Retinal pigment epithelial cell (primary cell): ENCODE measurements at regions not wholly inside any gene's neighbourhood (a gene's known extent, or its start where the extent isn't known, plus 50 kb on each side); places are given as distances from the start of the nearest gene placed in this dataset.

Experiments used
- DNase-seq: peaks from one replicate; pipeline ENCODE4 v3.0.0-alpha.2; 2010; ENCODE audit warnings: low read depth
- H3K4me3 ChIP-seq: 2 replicates; pipeline ENCODE4 v1.5.1; 2011; ENCODE audit warnings: mild to moderate bottlenecking, low read length, control low read depth, moderate library complexity
- CTCF ChIP-seq: conservative IDR thresholded peaks from 2 replicates; pipeline ENCODE4 v1.5.1; 2011; ENCODE audit warnings: low read depth, low read length, control low read depth, inconsistent platforms

- no peak for TF ChIP-seq CTCF
- DNase-seq = no peak
- no peak overlapping the region for H3K4me3 ChIP-seq
Observed at GRCh38 chr15:69535998-69536397, 83.4 kb downstream of the RPLP1 start.

GRCh38 chr15:69536726-69537512 is 84.3 kb downstream of the RPLP1 start:
- TF ChIP-seq CTCF = no peak
- DNase-seq = no peak

GRCh38 chr15:69537901-69538300 is 85.3 kb downstream of the RPLP1 start:
- no peak overlapping the region for H3K4me3 ChIP-seq
- no peak for TF ChIP-seq CTCF
- DNase-seq = no peak

More at GRCh38 chr15:69536726-69537512, 84.3 kb downstream of the RPLP1 start:
- H3K4me3 ChIP-seq = no peak overlapping the region

GRCh38 chr15:69538379-69538778 is 85.8 kb downstream of the RPLP1 start:
- TF ChIP-seq CTCF = no peak
- DNase-seq = no peak
- no peak overlapping the region for H3K4me3 ChIP-seq

GRCh38 chr15:69539345-69539744 is 86.7 kb downstream of the RPLP1 start:
- H3K4me3 ChIP-seq = no peak overlapping the region
- no peak for DNase-seq
- TF ChIP-seq CTCF = no peak

DNA sequence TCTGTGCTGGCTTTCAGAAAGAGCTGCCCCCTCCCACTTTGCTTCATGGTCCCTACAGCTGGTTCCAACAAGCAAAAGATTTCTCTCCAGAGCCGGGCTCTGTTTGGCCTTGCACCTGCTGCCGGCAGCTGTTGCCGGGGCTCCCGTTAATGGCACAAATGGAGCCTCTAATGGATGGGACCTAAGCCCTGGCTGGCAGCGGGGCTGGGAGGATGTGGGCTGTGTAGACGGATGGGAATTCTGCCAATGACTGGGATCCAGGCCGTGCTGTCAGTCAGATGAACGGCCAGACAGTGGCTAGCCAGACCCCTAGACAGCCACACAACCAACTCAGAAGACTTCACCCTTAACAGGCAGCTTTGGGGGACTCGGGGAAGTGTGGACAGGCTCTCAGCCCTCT is 88.0 kb downstream of the RPLP1 start:
- DNase-seq = no peak
- no peak for TF ChIP-seq CTCF
- H3K4me3 ChIP-seq = no peak overlapping the region

GRCh38 chr15:69542028-69542427 is 89.4 kb downstream of the RPLP1 start:
- TF ChIP-seq CTCF = no peak
- no peak for DNase-seq

More at GRCh38 chr15:69542028-69542427, 89.4 kb downstream of the RPLP1 start:
- no peak overlapping the region for H3K4me3 ChIP-seq
